ENCODE measurements at regions not wholly inside any gene's neighbourhood (a gene's known extent, or its start where the extent isn't known, plus 50 kb on each side); places are given as distances from the start of the nearest gene placed in this dataset.

GRCh38 chr13:44171861-44172260 is 201.8 kb upstream of the SERP2 start:
- Histone ChIP-seq H3K36me3 (replicated peaks in 1 of 2; ENCODE audit: control insufficient read depth in 1 of 2, insufficient read depth in 2 of 2, low read length in 2 of 2) (no peaks in the 10 kb centered on the region), H4K20me1 (ENCODE audit: insufficient read depth, low read length) (no peaks in the 10 kb centered on the region), H3K79me2 (ENCODE audit: insufficient read depth, low read length) (no peaks in the 10 kb centered on the region), H3K9me3 (replicated peaks in 1 of 2; ENCODE audit: control insufficient read depth in 1 of 2, insufficient read depth in 1 of 2, low read length in 2 of 2) (no peaks in the 10 kb centered on the region), H3K4me3 (replicated peaks in 1 of 3; ENCODE audit: low read depth in 2 of 3, low read length in 3 of 3) (no peak overlapping the region), H3K9ac (ENCODE audit: insufficient read depth, low read length, poor library complexity, severe bottlenecking) (no peak overlapping the region), H3K4me2 (replicated peaks; ENCODE audit: extremely low read depth, low read length, poor library complexity, severe bottlenecking) (no peak overlapping the region), H2AFZ (ENCODE audit: insufficient read depth, low read depth, low read length, poor library complexity, severe bottlenecking) (no peak overlapping the region), H3K27ac (ENCODE audit: low read depth in 1 of 2, low read length in 2 of 2) (no peak overlapping the region), H3K27me3 (ENCODE audit: control insufficient read depth in 2 of 2, insufficient read depth in 2 of 2, low read length in 2 of 2) (no peaks in the 10 kb centered on the region), H3K4me1 (ENCODE audit: control insufficient read depth in 1 of 2, insufficient read depth in 2 of 2, low read length in 2 of 2) (no peaks in the 10 kb centered on the region)
- Mint-ChIP-seq H3K27me3 (ENCODE audit: low read depth in 3 of 3) (peaks cover 1 to 4% (median 2%) of the 10 kb centered on the region in 3 donors), H3K4me1 (no peaks in the 10 kb centered on the region), H3K4me3 (no peak overlapping the region), H3K27ac (peak overlapping the region in 1 of 7 donors; percentile 25), H3K36me3 (no peaks in the 10 kb centered on the region), H3K9me3 (peaks cover 0 to 2% (median 0%) of the 10 kb centered on the region in 7 donors)
- intact Hi-C loops (cut with micrococcal nuclease) = no loop called here
- no peak for TF ChIP-seq CTCF (IDR thresholded peaks at IDR 0.05)
- no peak for DNase-seq

- Histone ChIP-seq H3K4me3 (replicated peaks in 1 of 3; ENCODE audit: low read depth in 2 of 3, low read length in 3 of 3) (no peak overlapping the region), H3K36me3 (replicated peaks in 1 of 2; ENCODE audit: control insufficient read depth in 1 of 2, insufficient read depth in 2 of 2, low read length in 2 of 2) (no peaks in the 10 kb centered on the region), H3K27me3 (ENCODE audit: control insufficient read depth in 2 of 2, insufficient read depth in 2 of 2, low read length in 2 of 2) (no peaks in the 10 kb centered on the region), H3K4me1 (ENCODE audit: control insufficient read depth in 1 of 2, insufficient read depth in 2 of 2, low read length in 2 of 2) (no peaks in the 10 kb centered on the region), H3K27ac (ENCODE audit: low read depth in 1 of 2, low read length in 2 of 2) (no peak overlapping the region), H3K79me2 (ENCODE audit: insufficient read depth, low read length) (no peaks in the 10 kb centered on the region), H2AFZ (ENCODE audit: insufficient read depth, low read depth, low read length, poor library complexity, severe bottlenecking) (no peak overlapping the region), H3K9ac (ENCODE audit: insufficient read depth, low read length, poor library complexity, severe bottlenecking) (no peak overlapping the region), H3K9me3 (replicated peaks in 1 of 2; ENCODE audit: control insufficient read depth in 1 of 2, insufficient read depth in 1 of 2, low read length in 2 of 2) (no peaks in the 10 kb centered on the region), H4K20me1 (ENCODE audit: insufficient read depth, low read length) (no peaks in the 10 kb centered on the region), H3K4me2 (replicated peaks; ENCODE audit: extremely low read depth, low read length, poor library complexity, severe bottlenecking) (no peak overlapping the region)
- intact Hi-C loops (cut with micrococcal nuclease) = no loop called here
- no peaks in the 10 kb centered on the region for H3K36me3 Mint-ChIP-seq
- no peak for TF ChIP-seq CTCF (IDR thresholded peaks at IDR 0.05)
- no peak for DNase-seq
- peaks cover 1 to 4% (median 2%) of the 10 kb centered on the region in 3 donors for H3K27me3 Mint-ChIP-seq (ENCODE audit: low read depth in 3 of 3)
- H3K4me1 Mint-ChIP-seq = no peaks in the 10 kb centered on the region
- H3K9me3 Mint-ChIP-seq = peaks cover 0 to 2% (median 0%) of the 10 kb centered on the region in 7 donors
- no peak overlapping the region for H3K4me3 Mint-ChIP-seq
- WGBS (ENCODE audit: insufficient coverage) = 100% methylated on average over 1 of the region's 4 CpGs
- H3K27ac Mint-ChIP-seq = no peak overlapping the region
These were observed 201.3 kb upstream of the SERP2 start for GRCh38 chr13:44172281-44172810.
